ENCODE measurements at regions not wholly inside any gene's neighbourhood (a gene's known extent, or its start where the extent isn't known, plus 50 kb on each side); places are given as distances from the start of the nearest gene placed in this dataset.

GRCh38 chr13:78339927-78340326, 263.4 kb downstream of the POU4F1 start:
- intact Hi-C loops (cut with micrococcal nuclease), result no loop called here
- H3K4me3 ChIP-seq (replicated peaks in 1 of 3; ENCODE audit: low read depth in 2 of 3, low read length in 3 of 3), result no peak overlapping the region
- no peak overlapping the region for H3K27ac ChIP-seq (ENCODE audit: low read depth in 1 of 2, low read length in 2 of 2)
- H3K9ac ChIP-seq (ENCODE audit: insufficient read depth, low read length, poor library complexity, severe bottlenecking), result no peak overlapping the region
- no peak overlapping the region for H3K27ac Mint-ChIP-seq
- no peaks in the 10 kb centered on the region for H3K79me2 ChIP-seq (ENCODE audit: insufficient read depth, low read length)
- H3K9me3 Mint-ChIP-seq, result peaks cover 0 to 5% (median 3%) of the 10 kb centered on the region in 7 donors
- no peaks in the 10 kb centered on the region for H3K4me1 ChIP-seq (ENCODE audit: control insufficient read depth in 1 of 2, insufficient read depth in 2 of 2, low read length in 2 of 2)
- H2AFZ ChIP-seq (ENCODE audit: insufficient read depth, low read depth, low read length, poor library complexity, severe bottlenecking), result no peak overlapping the region
- no peaks in the 10 kb centered on the region for H3K4me1 Mint-ChIP-seq
- H4K20me1 ChIP-seq (ENCODE audit: insufficient read depth, low read length), result no peaks in the 10 kb centered on the region
- no peaks in the 10 kb centered on the region for H3K36me3 Mint-ChIP-seq
- no peaks in the 10 kb centered on the region for H3K27me3 ChIP-seq (ENCODE audit: control insufficient read depth in 2 of 2, insufficient read depth in 2 of 2, low read length in 2 of 2)
- no CpG with 5 or more reads among the region's 2 CpGs for WGBS (ENCODE audit: insufficient coverage)
- H3K4me3 Mint-ChIP-seq, result no peak overlapping the region
- H3K36me3 ChIP-seq (replicated peaks in 1 of 2; ENCODE audit: control insufficient read depth in 1 of 2, insufficient read depth in 2 of 2, low read length in 2 of 2), result no peaks in the 10 kb centered on the region
- H3K27me3 Mint-ChIP-seq (ENCODE audit: low read depth in 3 of 3), result peaks cover 0 to 1% (median 0%) of the 10 kb centered on the region in 3 donors
- no peak for DNase-seq
- no peaks in the 10 kb centered on the region for H3K9me3 ChIP-seq (replicated peaks in 1 of 2; ENCODE audit: control insufficient read depth in 1 of 2, insufficient read depth in 1 of 2, low read length in 2 of 2)
- no peak overlapping the region for H3K4me2 ChIP-seq (replicated peaks; ENCODE audit: extremely low read depth, low read length, poor library complexity, severe bottlenecking)
- TF ChIP-seq CTCF (IDR thresholded peaks at IDR 0.05), result no peak

- Histone ChIP-seq H3K79me2 (ENCODE audit: insufficient read depth, low read length) (no peaks in the 10 kb centered on the region), H3K9ac (ENCODE audit: insufficient read depth, low read length, poor library complexity, severe bottlenecking) (no peak overlapping the region), H3K9me3 (replicated peaks in 1 of 2; ENCODE audit: control insufficient read depth in 1 of 2, insufficient read depth in 1 of 2, low read length in 2 of 2) (no peaks in the 10 kb centered on the region), H3K36me3 (replicated peaks in 1 of 2; ENCODE audit: control insufficient read depth in 1 of 2, insufficient read depth in 2 of 2, low read length in 2 of 2) (no peaks in the 10 kb centered on the region), H3K4me3 (replicated peaks in 1 of 3; ENCODE audit: low read depth in 2 of 3, low read length in 3 of 3) (no peak overlapping the region), H3K27me3 (ENCODE audit: control insufficient read depth in 2 of 2, insufficient read depth in 2 of 2, low read length in 2 of 2) (no peaks in the 10 kb centered on the region), H3K4me1 (ENCODE audit: control insufficient read depth in 1 of 2, insufficient read depth in 2 of 2, low read length in 2 of 2) (no peaks in the 10 kb centered on the region), H3K27ac (ENCODE audit: low read depth in 1 of 2, low read length in 2 of 2) (no peak overlapping the region), H3K4me2 (replicated peaks; ENCODE audit: extremely low read depth, low read length, poor library complexity, severe bottlenecking) (no peak overlapping the region), H2AFZ (ENCODE audit: insufficient read depth, low read depth, low read length, poor library complexity, severe bottlenecking) (no peak overlapping the region), H4K20me1 (ENCODE audit: insufficient read depth, low read length) (no peaks in the 10 kb centered on the region)
- H3K27ac Mint-ChIP-seq, result no peak overlapping the region
- H3K27me3 Mint-ChIP-seq (ENCODE audit: low read depth in 3 of 3), result peaks cover 0 to 1% (median 0%) of the 10 kb centered on the region in 3 donors
- H3K4me1 Mint-ChIP-seq, result no peaks in the 10 kb centered on the region
- WGBS (ENCODE audit: insufficient coverage), result 70% methylated on average over 4 of the region's 7 CpGs
- intact Hi-C loops (cut with micrococcal nuclease), result no loop called here
- TF ChIP-seq CTCF (IDR thresholded peaks at IDR 0.05), result no peak
- H3K9me3 Mint-ChIP-seq, result peaks cover 0 to 3% (median 2%) of the 10 kb centered on the region in 7 donors
- DNase-seq, result no peak
- no peak overlapping the region for H3K4me3 Mint-ChIP-seq
- no peaks in the 10 kb centered on the region for H3K36me3 Mint-ChIP-seq
Observed at GRCh38 chr13:78334059-78334458, 269.3 kb downstream of the POU4F1 start.
